ENCODE measurements at regions not wholly inside any gene's neighbourhood (a gene's known extent, or its start where the extent isn't known, plus 50 kb on each side); places are given as distances from the start of the nearest gene placed in this dataset.

GRCh38 chr13:90510319-90510718 is 837.2 kb upstream of the MIR17HG start:
- TF ChIP-seq POLR2AphosphoS5 (IDR thresholded peaks at IDR 0.05) (no peak), EP300 (IDR thresholded peaks at IDR 0.05) (no peak), CTCF (IDR thresholded peaks at IDR 0.05) (no peak)

Measured in gastroesophageal sphincter (tissue), 3 donors.